ENCODE measurements at regions not wholly inside any gene's neighbourhood (a gene's known extent, or its start where the extent isn't known, plus 50 kb on each side); places are given as distances from the start of the nearest gene placed in this dataset.

DNA sequence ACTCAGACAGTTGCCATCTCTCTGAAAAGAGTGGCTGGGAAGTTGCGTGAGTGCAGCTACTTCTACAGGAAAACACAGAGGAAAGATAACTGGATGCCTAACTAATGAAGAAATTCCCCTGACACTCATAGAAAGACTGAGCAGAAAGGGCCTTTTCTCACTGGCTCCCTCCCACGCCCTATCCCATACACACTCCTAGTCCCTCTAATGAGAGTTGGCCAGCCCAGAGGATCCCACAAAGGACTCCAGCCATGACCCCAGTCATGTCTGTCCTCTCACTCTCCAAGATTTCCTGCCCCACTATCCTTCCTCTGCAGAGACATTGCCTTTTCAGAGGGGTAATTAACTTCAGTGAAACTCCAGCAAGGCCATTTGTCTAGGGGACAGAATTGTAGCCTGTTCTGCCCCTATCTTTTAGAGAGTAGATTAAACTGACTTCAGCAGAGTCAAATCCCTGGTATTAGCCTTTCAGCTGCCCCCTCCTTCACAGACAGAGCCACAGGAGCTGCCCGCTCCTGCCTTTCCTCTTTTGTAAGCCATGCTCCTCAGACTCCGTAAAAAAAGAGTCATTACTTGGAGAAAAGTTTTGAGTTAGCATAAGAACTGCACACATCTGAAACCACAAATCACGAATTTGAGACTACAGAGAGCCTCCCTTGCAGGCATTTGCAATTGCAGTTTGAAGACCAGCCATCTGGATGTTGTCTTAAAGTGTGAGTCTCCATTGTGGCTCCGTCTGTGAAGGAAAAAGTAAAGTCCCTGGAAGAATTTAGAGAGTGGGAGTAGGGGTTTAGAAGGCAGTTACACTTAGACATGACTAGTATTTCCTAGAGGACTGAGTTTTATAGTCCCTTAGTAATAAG is 129.1 kb upstream of the SEMA6D start:
- TF ChIP-seq POLR2A (IDR thresholded peaks at IDR 0.05; ENCODE audit: low read depth, low read length) (no peak), POLR2AphosphoS5 (IDR thresholded peaks at IDR 0.05; ENCODE audit: low read depth, low read length) (no peak), PAX5 (IDR thresholded peaks at IDR 0.05; ENCODE audit: insufficient read depth, low read length, severe bottlenecking) (no peak), TAF1 (IDR thresholded peaks at IDR 0.05; ENCODE audit: low read depth, low read length) (no peak), SPI1 (IDR thresholded peaks at IDR 0.05; ENCODE audit: low read depth, low read length) (no peak), POU2F2 (IDR thresholded peaks at IDR 0.05; ENCODE audit: low read depth, low read length) (no peak)
